Keratinocyte (primary cell): ENCODE measurements at regions not wholly inside any gene's neighbourhood (a gene's known extent, or its start where the extent isn't known, plus 50 kb on each side); places are given as distances from the start of the nearest gene placed in this dataset.

Experiments used
- DNase-seq: peaks from one replicate; pipeline ENCODE4 v3.0.0-alpha.2; 2011; ENCODE audit warnings: low read depth, missing footprints, low spot score
- FAIRE-seq: peaks from 2 replicates; lab custom pipeline; 2011; peaks lifted over from hg19 to GRCh38; lab: Jason Lieb, UNC
- H2AFZ ChIP-seq: 2 replicates; pipeline ENCODE4 v1.6.0; 2012; ENCODE audit warnings: low read length, control low read depth, inconsistent platforms; ENCODE audit not compliant: control insufficient read depth
- H3K27ac ChIP-seq: 2 replicates; pipeline ENCODE4 v1.5.1; 2011; ENCODE audit warnings: low read length; ENCODE audit not compliant: control insufficient read depth, insufficient read depth
- H3K27me3 ChIP-seq: 3 replicates; pipeline ENCODE4 v1.6.0; 2011; ENCODE audit warnings: low read length; ENCODE audit not compliant: control insufficient read depth, insufficient read depth; ENCODE audit errors: extremely low read depth
- H3K36me3 ChIP-seq, 2 experiments: 2 replicates in 1 of 2; 3 replicates in 1 of 2; pipeline ENCODE4 v1.5.1; 2011; ENCODE audit warnings: low read length in 2 of 2, mild to moderate bottlenecking in 1 of 2; ENCODE audit not compliant: control insufficient read depth in 2 of 2, insufficient read depth in 2 of 2; ENCODE audit errors: extremely low read depth in 1 of 2
- H3K4me1 ChIP-seq: 3 replicates; pipeline ENCODE4 v1.5.1; 2011; ENCODE audit warnings: low read length; ENCODE audit not compliant: control insufficient read depth, insufficient read depth; ENCODE audit errors: extremely low read depth
- H3K4me2 ChIP-seq: 3 replicates; pipeline ENCODE4 v1.6.0; 2011; ENCODE audit warnings: low read depth, low read length; ENCODE audit not compliant: control insufficient read depth, insufficient read depth; ENCODE audit errors: extremely low read depth
- H3K4me3 ChIP-seq, 3 experiments: fragments of 200-600 bp in 1 of 3; sonication (generic) in 1 of 3; 2 replicates in 2 of 3; 3 replicates in 1 of 3; pipeline ENCODE4 v1.5.1; 2011 to 2016; ENCODE audit warnings: low read length in 3 of 3, mild to moderate bottlenecking in 3 of 3, control low read depth in 2 of 3, inconsistent platforms in 1 of 3, low read depth in 1 of 3, mixed read lengths in 1 of 3, mixed run types in 1 of 3, moderate library complexity in 1 of 3; ENCODE audit not compliant: control insufficient read depth in 2 of 3, insufficient read depth in 2 of 3; ENCODE audit errors: extremely low read depth in 1 of 3
- H3K79me2 ChIP-seq: 2 replicates; pipeline ENCODE4 v1.6.0; 2012; ENCODE audit warnings: low read length; ENCODE audit not compliant: control insufficient read depth, insufficient read depth
- H3K9ac ChIP-seq: 3 replicates; pipeline ENCODE4 v1.6.0; 2011; ENCODE audit warnings: low read length; ENCODE audit not compliant: control insufficient read depth, insufficient read depth; ENCODE audit errors: extremely low read depth
- H3K9me1 ChIP-seq: 3 replicates; pipeline ENCODE4 v1.6.0; 2011; ENCODE audit warnings: low read length; ENCODE audit not compliant: control insufficient read depth, insufficient read depth; ENCODE audit errors: extremely low read depth
- H3K9me3 ChIP-seq: 2 replicates; pipeline ENCODE4 v1.5.1; 2012; ENCODE audit warnings: low read depth, low read length; ENCODE audit not compliant: control insufficient read depth
- H4K20me1 ChIP-seq: 3 replicates; pipeline ENCODE4 v1.6.0; 2011; ENCODE audit warnings: low read length; ENCODE audit not compliant: control insufficient read depth, insufficient read depth; ENCODE audit errors: extremely low read depth
- EZH2 ChIP-seq: IDR thresholded peaks from one replicate; pipeline ENCODE4 v1.6.1; 2012; ENCODE audit warnings: inconsistent platforms, mild to moderate bottlenecking, low read length, moderate library complexity
- dilution Hi-C: fragments of 300-500 bp; cut with MboI; formaldehyde crosslinking; loops from one replicate; pipeline ENCODE4 v1.7.0; 2020; ENCODE audit warnings: low sequenced_read_pairs; ENCODE audit not compliant: extremely low pct_ligation_motif_present
- TF ChIP-seq, protein P1 (sequence below), 3 experiments: IDR thresholded peaks in 1 of 3; conservative IDR thresholded peaks in 1 of 3; optimal IDR thresholded peaks in 1 of 3; 2 replicates in 2 of 3; 3 replicates in 1 of 3; pipeline versions ENCODE3 to v1.5.1; 2011; ENCODE audit warnings: low read length in 3 of 3, mild to moderate bottlenecking in 3 of 3, moderate library complexity in 2 of 3, control low read depth in 1 of 3, inconsistent platforms in 1 of 3; ENCODE audit not compliant: insufficient read depth in 2 of 3; ENCODE audit errors: extremely low read depth in 1 of 3

DNA sequence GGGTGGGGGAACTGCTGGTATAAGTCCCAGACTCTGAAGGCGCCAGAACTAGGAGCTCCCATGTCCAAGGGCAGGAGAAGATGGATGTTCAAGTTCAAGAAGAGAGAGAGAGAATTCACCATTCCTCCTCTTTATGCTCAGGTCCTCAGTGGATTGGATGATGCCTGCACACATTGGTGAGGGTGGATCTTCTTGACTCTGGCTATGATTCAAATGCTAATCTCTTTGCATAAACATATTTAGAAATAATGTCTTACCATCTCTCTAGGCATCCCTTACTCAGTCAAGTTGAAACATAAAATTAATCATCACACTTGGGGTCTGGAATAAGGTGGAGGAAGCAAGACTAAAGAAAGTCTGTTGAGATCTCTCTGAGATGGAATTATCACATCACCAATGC, 210.6 kb upstream of the CHST9 start:
- Histone ChIP-seq H3K4me1 (no peaks in the 10 kb centered on the region), H3K9me1 (no peaks in the 10 kb centered on the region), H4K20me1 (no peaks in the 10 kb centered on the region), H3K27me3 (no peaks in the 10 kb centered on the region), H3K9me3 (no peaks in the 10 kb centered on the region), H3K27ac (no peak overlapping the region), H3K79me2 (no peaks in the 10 kb centered on the region), H3K4me2 (no peak overlapping the region), H3K4me3 (no peak overlapping the region), H3K9ac (no peak overlapping the region), H2AFZ (no peak overlapping the region), H3K36me3 (no peaks in the 10 kb centered on the region)
- no peak for TF ChIP-seq EZH2
- dilution Hi-C loops: no loop called here
- no peak for FAIRE-seq
- DNase-seq: no peak

- no peak overlapping the region for H3K4me2 ChIP-seq
- no peak overlapping the region for H3K9ac ChIP-seq
- H3K27ac ChIP-seq: no peak overlapping the region
- no peaks in the 10 kb centered on the region for H3K4me1 ChIP-seq
- H4K20me1 ChIP-seq: no peaks in the 10 kb centered on the region
- TF ChIP-seq, protein P1, sequence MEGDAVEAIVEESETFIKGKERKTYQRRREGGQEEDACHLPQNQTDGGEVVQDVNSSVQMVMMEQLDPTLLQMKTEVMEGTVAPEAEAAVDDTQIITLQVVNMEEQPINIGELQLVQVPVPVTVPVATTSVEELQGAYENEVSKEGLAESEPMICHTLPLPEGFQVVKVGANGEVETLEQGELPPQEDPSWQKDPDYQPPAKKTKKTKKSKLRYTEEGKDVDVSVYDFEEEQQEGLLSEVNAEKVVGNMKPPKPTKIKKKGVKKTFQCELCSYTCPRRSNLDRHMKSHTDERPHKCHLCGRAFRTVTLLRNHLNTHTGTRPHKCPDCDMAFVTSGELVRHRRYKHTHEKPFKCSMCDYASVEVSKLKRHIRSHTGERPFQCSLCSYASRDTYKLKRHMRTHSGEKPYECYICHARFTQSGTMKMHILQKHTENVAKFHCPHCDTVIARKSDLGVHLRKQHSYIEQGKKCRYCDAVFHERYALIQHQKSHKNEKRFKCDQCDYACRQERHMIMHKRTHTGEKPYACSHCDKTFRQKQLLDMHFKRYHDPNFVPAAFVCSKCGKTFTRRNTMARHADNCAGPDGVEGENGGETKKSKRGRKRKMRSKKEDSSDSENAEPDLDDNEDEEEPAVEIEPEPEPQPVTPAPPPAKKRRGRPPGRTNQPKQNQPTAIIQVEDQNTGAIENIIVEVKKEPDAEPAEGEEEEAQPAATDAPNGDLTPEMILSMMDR (optimal IDR thresholded peaks at IDR 0.05 in 1 of 3, IDR thresholded peaks at IDR 0.05 in 1 of 3, conservative IDR thresholded peaks at IDR 0.05 in 1 of 3; ENCODE audit: extremely low read depth in 1 of 3, insufficient read depth in 2 of 3, low read length in 3 of 3): no peak
- no peak for TF ChIP-seq EZH2
- no peaks in the 10 kb centered on the region for H3K79me2 ChIP-seq
- no peaks in the 10 kb centered on the region for H3K36me3 ChIP-seq
- no peaks in the 10 kb centered on the region for H3K27me3 ChIP-seq
- no peak overlapping the region for H2AFZ ChIP-seq
- DNase-seq (no peak), FAIRE-seq (no peak)
- H3K9me3 ChIP-seq: no peaks in the 10 kb centered on the region
- dilution Hi-C loops: no loop called here
- no peaks in the 10 kb centered on the region for H3K9me1 ChIP-seq
- no peak overlapping the region for H3K4me3 ChIP-seq
Measured at GRCh38 chr18:27394687-27395086, 209.6 kb upstream of the CHST9 start.

- DNase-seq (no peak), FAIRE-seq (no peak)
- TF ChIP-seq EZH2: no peak
- TF ChIP-seq, protein P1 (optimal IDR thresholded peaks at IDR 0.05 in 1 of 3, IDR thresholded peaks at IDR 0.05 in 1 of 3, conservative IDR thresholded peaks at IDR 0.05 in 1 of 3; ENCODE audit: extremely low read depth in 1 of 3, insufficient read depth in 2 of 3, low read length in 3 of 3): no peak
- Histone ChIP-seq H3K9ac (no peak overlapping the region), H3K4me1 (peaks cover 11% of the 10 kb centered on the region), H3K9me1 (no peaks in the 10 kb centered on the region), H3K27ac (no peak overlapping the region), H3K79me2 (no peaks in the 10 kb centered on the region), H4K20me1 (no peaks in the 10 kb centered on the region), H3K4me2 (no peak overlapping the region), H2AFZ (no peak overlapping the region), H3K36me3 (no peaks in the 10 kb centered on the region), H3K9me3 (no peaks in the 10 kb centered on the region), H3K27me3 (no peaks in the 10 kb centered on the region), H3K4me3 (no peak overlapping the region)
- dilution Hi-C loops: no loop called here
Measured at GRCh38 chr18:27382567-27383216, 197.6 kb upstream of the CHST9 start.
